OCI-LY1 (cell line): ENCODE measurements at regions not wholly inside any gene's neighbourhood (a gene's known extent, or its start where the extent isn't known, plus 50 kb on each side); places are given as distances from the start of the nearest gene placed in this dataset.

Source experiments
- CTCF ChIP-seq: fragments of 200-600 bp; sonication (generic), shearing (Covaris generic); IDR thresholded peaks from 2 replicates; pipeline ENCODE4 v1.5.1; 2017; ENCODE audit warnings: mild to moderate bottlenecking, antibody characterized with exemption, low read length, moderate library complexity, mixed read lengths
- EZH2 ChIP-seq: fragments of 200-600 bp; sonication (generic), shearing (Covaris generic); IDR thresholded peaks from 2 replicates; pipeline ENCODE4 v1.8.0; 2017; ENCODE audit warnings: borderline replicate concordance, mixed run types, mild to moderate bottlenecking, antibody characterized with exemption, low read length, moderate library complexity, mixed read lengths

DNA sequence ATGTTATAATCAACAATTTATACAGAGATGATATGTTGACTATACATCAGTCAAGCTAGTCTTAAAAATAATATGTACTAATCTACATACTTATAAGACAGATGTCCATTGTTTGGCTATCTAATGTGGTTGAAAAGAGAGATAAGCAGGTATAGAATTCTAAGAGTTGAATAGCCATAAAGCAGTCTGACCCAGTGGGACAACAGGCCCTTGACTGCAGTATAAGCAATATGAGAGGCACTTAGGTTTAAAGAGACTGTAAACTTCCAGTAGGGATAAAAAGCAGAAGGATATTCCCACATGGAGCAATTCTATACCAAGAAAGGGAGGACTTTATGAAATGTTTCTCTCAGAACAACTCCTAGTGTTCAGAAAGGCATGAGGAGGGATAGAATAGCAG, 139.3 kb downstream of the ELAPOR2 start:
- TF ChIP-seq CTCF (no peak), EZH2 (no peak)
